ENCODE measurements at regions not wholly inside any gene's neighbourhood (a gene's known extent, or its start where the extent isn't known, plus 50 kb on each side); places are given as distances from the start of the nearest gene placed in this dataset.

GRCh38 chr6:139800837-139801236, 426.4 kb upstream of the CITED2 start:
- H3K4me1 Mint-ChIP-seq (ENCODE audit: unreplicated experiment): no peaks in the 10 kb centered on the region
- DNase-seq (ENCODE audit: extremely low spot score, unreplicated experiment): no peak
- H3K36me3 Mint-ChIP-seq (ENCODE audit: unreplicated experiment): no peaks in the 10 kb centered on the region
- H3K4me3 Mint-ChIP-seq (ENCODE audit: unreplicated experiment): no peak overlapping the region
- H3K9me3 Mint-ChIP-seq (ENCODE audit: unreplicated experiment): no peaks in the 10 kb centered on the region
- H3K27me3 Mint-ChIP-seq (ENCODE audit: unreplicated experiment): no peaks in the 10 kb centered on the region
- no peak for TF ChIP-seq CTCF (IDR thresholded peaks at IDR 0.05)
- no peak overlapping the region for H3K27ac Mint-ChIP-seq (ENCODE audit: unreplicated experiment)

GRCh38 chr6:139790527-139790926, 416.1 kb upstream of the CITED2 start:
- Mint-ChIP-seq H3K27me3 (ENCODE audit: unreplicated experiment) (no peaks in the 10 kb centered on the region), H3K4me3 (ENCODE audit: unreplicated experiment) (no peak overlapping the region), H3K27ac (ENCODE audit: unreplicated experiment) (no peak overlapping the region), H3K9me3 (ENCODE audit: unreplicated experiment) (peaks cover 24% of the 10 kb centered on the region), H3K36me3 (ENCODE audit: unreplicated experiment) (peaks cover 9% of the 10 kb centered on the region), H3K4me1 (ENCODE audit: unreplicated experiment) (peaks cover 2% of the 10 kb centered on the region)
- TF ChIP-seq CTCF (IDR thresholded peaks at IDR 0.05): no peak
- DNase-seq (ENCODE audit: extremely low spot score, unreplicated experiment): no peak

GRCh38 chr6:139784222-139784769, 409.8 kb upstream of the CITED2 start:
- Mint-ChIP-seq H3K4me3 (ENCODE audit: unreplicated experiment) (no peak overlapping the region), H3K27me3 (ENCODE audit: unreplicated experiment) (no peaks in the 10 kb centered on the region), H3K36me3 (ENCODE audit: unreplicated experiment) (peaks cover 16% of the 10 kb centered on the region), H3K9me3 (ENCODE audit: unreplicated experiment) (peaks cover 41% of the 10 kb centered on the region), H3K4me1 (ENCODE audit: unreplicated experiment) (no peaks in the 10 kb centered on the region), H3K27ac (ENCODE audit: unreplicated experiment) (no peak overlapping the region)
- DNase-seq (ENCODE audit: extremely low spot score, unreplicated experiment): no peak
- TF ChIP-seq CTCF (IDR thresholded peaks at IDR 0.05): no peak

GRCh38 chr6:139779988-139780774, 405.7 kb upstream of the CITED2 start:
- H3K4me1 Mint-ChIP-seq (ENCODE audit: unreplicated experiment): peaks cover 14% of the 10 kb centered on the region
- no peaks in the 10 kb centered on the region for H3K27me3 Mint-ChIP-seq (ENCODE audit: unreplicated experiment)
- no peak overlapping the region for H3K27ac Mint-ChIP-seq (ENCODE audit: unreplicated experiment)
- H3K36me3 Mint-ChIP-seq (ENCODE audit: unreplicated experiment): peaks cover 7% of the 10 kb centered on the region
- peaks cover 14% of the 10 kb centered on the region for H3K9me3 Mint-ChIP-seq (ENCODE audit: unreplicated experiment)
- no peak for TF ChIP-seq CTCF (IDR thresholded peaks at IDR 0.05)
- DNase-seq (ENCODE audit: extremely low spot score, unreplicated experiment): no peak
- no peak overlapping the region for H3K4me3 Mint-ChIP-seq (ENCODE audit: unreplicated experiment)

- DNase-seq (ENCODE audit: extremely low spot score, unreplicated experiment): no peak
- H3K27ac Mint-ChIP-seq (ENCODE audit: unreplicated experiment): no peak overlapping the region
- H3K36me3 Mint-ChIP-seq (ENCODE audit: unreplicated experiment): no peaks in the 10 kb centered on the region
- H3K4me1 Mint-ChIP-seq (ENCODE audit: unreplicated experiment): peaks cover 14% of the 10 kb centered on the region
- no peaks in the 10 kb centered on the region for H3K27me3 Mint-ChIP-seq (ENCODE audit: unreplicated experiment)
- no peaks in the 10 kb centered on the region for H3K9me3 Mint-ChIP-seq (ENCODE audit: unreplicated experiment)
- TF ChIP-seq CTCF (IDR thresholded peaks at IDR 0.05): no peak
- no peak overlapping the region for H3K4me3 Mint-ChIP-seq (ENCODE audit: unreplicated experiment)
Observed at GRCh38 chr6:139778688-139779087, 404.2 kb upstream of the CITED2 start.

All from osteocyte (in vitro differentiated cells).